ENCODE measurements at regions not wholly inside any gene's neighbourhood (a gene's known extent, or its start where the extent isn't known, plus 50 kb on each side); places are given as distances from the start of the nearest gene placed in this dataset.
A peak's percentile ranks its signal among the peaks of the same experiment; 100 is the strongest.
"Not testable (repeated sequence)": the region's sequence is repeated elsewhere in the genome, so short reads cannot be mapped to it uniquely, and the experiment has no call there.

DNA sequence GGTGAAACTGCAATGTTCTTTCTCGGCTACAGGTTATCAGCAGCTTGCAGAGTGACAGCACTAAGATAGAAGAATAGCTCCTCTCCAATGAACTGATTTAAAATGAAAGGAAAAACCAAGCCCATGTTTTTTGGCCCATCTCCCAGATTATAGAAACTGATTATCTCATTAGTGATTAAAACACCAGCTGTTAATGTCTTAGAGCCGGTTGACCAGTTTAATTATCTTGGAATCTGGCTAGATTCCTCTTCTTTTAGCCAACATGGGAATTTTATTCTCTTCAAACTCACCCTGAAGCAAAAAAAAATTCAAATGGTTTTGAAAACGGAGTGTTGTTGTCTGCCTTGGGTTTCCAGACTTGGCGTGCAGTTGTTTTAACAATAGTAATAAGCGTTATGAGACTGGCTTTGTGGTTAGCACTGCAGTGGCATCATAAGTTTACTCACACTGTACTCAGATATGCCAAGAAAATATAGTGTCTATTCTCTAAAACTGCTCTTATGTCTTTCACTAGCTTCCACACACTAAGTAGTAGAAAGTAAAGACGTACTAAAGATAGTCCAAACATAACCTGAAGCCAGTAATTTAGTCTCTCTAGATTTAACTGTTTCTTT, 665.3 kb downstream of the STK39 start:
- DNase-seq = peak in 1 of 2 donors; percentile 36

DNA sequence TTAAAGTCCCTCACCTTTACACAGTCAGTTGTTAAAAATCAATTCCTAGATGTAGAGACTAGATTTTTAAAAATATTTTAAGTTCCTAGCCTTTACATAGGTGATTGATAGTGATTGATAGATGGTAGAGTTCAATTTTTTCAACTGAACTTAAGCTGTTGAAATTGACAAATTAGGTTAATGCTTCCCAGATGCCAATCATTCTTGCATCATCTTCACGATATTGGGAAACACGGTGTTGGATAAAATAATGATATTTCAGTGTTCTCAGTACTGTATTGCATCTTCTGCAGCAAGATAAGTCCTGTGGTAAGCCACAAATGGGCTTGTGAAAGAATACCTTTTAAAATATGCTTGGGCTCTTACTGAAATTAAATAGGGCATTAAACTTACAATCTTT, 667.6 kb downstream of the STK39 start:
- DNase-seq = no peak

DNA sequence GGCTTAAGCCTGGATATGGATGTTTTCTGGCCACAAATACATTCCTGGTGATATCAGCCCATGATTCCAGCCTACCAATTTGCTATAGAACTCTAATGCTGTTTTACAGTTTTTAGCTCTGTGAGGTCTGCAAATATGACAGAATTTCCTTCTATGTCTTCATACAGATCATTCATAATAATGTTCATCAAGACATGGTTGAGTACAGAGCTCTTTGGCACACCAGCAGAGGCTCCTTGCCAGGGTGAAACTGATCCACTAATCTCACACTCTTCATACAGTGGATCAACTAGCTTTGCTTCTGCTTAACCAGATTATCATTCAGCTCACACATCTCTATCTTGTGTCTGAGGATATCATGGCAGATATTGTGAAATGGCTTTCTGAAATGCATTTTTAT, 672.1 kb downstream of the STK39 start:
- peak; percentile 79 to 83 for DNase-seq

DNA sequence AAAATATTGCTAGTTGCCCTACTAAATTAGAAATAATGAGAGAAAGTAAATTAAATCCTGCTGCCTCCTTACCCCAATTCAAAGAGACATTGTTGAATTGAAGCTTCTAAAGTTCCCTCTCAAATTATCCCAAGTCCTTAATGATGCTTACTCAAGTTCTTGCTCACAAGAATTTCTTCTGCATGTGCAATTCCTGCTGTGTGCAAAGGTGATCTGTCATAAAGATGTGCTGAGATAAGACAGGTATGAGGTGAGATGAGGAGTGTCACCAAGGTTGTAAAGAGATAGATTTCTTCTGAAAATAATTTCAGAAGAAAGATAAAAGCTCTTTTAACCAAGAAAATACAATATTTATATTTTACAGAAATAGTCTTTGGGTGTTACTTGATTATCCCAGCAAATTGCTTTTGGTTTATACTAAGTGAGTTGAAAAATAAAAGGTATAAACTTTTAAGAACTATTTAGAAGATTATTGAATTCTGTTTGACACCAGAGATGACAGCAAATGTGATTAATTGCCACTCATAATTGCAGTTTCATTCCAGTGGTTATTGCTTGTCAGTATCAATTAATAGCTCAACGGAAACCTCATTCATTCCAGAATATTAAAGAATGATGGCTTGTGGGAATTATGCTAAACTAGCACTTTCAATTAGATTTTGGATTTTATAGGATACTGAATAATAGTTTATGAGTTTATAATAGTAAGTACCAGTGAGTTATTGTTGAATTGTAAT, 674.3 kb downstream of the STK39 start:
- no peak for DNase-seq

DNA sequence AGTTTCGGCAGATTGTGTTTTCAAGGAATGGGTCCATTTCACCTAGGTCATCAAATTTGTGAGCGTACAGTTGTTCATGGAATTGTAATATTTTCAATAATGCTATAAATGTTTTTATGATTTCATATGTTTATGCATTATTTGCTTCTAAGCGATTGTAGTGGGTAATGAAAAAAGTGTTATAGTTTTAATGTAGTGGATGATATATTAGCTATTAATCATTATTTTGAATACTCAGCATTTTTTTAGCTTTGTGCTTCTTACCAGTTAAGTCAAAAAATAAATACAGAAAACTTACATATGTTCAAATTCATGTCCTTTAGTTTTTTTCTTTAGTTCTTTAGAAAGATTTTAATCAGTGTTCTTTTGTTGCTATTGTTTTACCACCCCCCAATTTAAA, 677.0 kb downstream of the STK39 start:
- DNase-seq = no peak

DNA sequence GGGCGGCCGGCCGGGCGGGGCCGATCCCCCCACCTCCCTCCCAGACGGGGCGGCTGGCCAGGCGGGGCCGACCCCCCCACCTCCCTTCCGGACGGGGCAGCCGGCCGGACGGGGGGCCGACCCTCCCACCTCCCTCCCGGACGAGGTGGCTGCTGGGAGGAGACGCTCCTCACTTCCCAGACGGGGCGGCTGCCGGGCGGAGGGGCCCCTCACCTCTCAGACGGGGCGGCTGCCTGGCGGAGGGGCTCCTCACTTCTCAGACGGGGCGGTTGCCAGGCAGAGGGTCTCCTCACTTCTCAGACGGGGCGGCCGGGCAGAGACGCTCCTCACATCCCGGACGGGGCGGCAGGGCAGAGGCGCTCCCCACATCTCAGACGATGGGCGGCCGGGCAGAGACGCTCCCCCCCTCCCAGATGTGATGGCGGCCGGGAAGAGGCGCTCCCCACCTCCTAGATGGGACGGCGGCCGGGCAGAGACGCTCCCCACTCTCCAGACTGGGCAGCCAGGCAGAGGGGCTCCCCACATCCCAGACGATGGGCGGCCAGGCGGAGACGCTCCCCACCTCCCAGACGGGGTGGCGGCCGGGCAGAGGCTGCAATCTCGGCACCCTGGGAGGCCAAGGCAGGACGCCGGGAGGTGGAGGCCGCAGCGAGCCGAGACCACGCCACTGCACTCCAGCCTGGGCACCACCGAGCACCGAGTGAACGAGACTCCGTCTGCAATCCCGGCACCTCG, 675.8 kb downstream of the XIRP2 start:
- not testable (repeated sequence) for DNase-seq

DNA sequence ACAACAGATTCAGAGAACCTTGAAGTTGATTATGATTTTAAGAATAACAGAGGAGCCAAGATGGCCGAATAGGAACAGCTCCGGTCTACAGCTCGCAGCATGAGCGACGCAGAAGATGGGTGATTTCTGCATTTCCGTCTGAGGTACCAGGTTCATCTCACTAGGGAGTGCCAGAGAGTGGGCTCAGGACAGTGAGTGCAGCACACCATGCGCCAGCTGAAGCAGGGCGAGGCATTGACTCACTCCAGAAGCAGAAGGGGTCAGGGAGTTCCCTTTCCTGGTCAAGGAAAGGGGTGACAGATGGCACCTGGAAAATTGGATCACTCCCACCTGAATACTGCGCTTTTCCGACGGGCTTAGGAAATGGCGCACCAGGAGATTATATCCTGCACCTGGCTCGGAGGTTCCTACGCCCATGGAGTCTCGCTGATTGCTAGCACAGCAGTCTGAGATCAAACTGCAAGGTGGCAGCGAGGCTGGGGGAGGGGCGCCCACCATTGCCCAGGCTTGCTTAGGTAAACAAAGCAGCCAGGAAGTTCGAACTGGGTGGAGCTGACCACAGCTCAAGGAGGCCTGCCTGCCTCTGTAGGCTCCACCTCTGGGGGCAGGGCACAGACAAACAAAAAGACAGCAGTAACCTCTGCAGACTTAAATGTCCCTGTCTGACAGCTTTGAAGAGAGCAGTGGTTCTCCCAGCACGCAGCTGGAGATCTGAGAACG, 670.2 kb downstream of the XIRP2 start:
- DNase-seq = not testable (repeated sequence)

DNA sequence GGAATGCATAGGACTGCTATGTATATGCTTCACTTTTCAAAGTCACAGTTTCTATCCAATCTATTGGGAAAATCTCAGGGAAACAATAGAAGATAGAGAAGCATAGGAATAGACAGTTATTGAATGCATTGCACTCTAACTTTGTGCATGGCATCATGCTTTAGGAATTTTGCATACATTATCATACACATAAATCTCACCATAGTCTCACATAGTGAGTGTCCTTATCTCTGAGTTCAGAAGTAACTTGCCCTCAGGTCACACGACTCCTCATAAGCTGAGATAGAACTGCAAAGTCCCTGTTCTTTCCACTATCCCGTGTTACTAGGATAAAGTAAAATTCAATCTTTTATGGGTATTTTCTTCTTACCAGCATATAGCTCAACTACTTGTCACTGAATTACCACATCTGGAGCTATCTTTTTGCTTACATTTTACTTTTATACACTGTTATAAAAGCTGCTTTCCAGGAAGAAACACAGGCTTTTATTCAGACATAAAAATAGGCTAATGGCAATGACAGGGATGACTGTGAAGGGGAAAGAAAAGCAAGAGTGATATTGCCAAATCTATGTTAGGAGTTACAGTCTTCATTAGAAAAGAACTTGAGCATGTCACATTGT, 666.9 kb downstream of the XIRP2 start:
- DNase-seq = no peak

DNA sequence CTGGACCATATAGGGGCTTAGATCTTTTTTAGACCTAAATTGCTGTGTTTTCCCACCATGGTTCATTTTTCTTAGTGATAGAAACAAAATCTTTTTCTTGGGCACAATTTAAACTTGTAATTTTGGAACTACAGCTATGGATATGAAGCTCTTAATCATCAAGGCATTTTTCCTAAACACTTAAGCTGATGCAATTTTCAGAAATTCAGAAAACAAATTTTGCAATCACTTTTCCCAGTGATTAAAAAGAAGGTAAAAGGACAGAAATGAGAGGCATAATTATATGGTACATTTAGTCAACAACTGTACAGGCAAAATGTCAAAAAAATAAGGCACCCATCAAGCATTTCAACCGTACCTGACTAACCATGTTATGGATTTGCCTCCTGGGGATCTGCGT, 665.4 kb downstream of the XIRP2 start:
- DNase-seq = no peak

DNA sequence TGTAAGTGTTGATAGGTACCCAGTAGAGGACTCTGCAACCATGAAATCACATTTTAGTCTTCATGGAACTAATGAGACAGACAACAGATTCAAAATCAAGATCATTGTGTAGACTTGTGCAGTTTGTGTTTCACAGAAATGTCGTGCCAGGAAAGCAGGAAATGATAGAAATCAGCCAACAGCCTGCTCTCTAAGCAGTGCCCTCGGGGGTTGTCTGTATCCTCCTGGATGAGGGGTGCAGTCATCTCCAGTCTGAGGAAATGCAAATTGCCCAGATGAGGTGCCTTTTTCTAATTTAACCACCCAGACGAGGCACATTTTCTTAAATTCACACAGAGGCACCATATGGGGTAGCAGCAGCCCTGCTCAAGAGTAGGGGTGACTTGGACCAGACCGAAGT, 663.1 kb downstream of the XIRP2 start:
- DNase-seq = no peak

DNA sequence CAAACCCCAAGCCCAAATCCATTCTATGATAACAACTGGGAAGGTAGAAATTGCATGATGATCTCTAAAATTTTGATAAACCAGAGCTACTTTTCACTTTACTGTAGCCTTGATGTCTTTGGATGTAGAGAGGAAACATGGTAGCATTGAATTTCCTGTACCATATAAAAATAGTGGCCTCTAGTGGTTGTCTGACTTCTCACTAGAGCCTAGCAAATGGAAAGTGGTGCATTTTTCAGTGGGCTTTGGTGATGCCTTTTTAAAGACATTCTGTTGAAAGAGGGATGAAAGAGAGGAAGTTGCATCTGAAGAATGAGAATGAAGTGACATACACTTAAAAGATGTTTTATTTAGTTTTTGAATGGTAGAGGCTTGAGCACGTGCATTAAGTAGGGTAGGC, 662.2 kb downstream of the XIRP2 start:
- DNase-seq = no peak

DNA sequence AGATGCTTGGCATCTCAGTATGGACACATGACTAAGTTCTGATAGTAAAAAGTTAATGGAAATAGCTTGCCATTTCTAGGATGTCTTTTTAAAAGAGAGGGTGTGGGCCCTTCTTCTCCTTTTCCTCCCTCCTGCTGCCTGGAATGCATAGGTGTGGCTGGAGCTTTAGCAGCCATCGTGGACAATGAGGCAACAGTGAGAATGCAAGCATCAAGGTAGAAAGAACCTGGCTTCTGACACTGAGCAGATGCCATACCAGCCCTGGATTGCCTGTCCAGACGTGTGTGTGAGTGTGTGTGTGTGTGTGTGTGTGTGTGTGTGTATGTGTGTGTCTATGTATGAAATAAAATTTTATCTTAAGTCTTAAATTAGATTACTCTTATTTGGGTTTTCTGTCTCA, 660.1 kb downstream of the XIRP2 start:
- DNase-seq = no peak

DNA sequence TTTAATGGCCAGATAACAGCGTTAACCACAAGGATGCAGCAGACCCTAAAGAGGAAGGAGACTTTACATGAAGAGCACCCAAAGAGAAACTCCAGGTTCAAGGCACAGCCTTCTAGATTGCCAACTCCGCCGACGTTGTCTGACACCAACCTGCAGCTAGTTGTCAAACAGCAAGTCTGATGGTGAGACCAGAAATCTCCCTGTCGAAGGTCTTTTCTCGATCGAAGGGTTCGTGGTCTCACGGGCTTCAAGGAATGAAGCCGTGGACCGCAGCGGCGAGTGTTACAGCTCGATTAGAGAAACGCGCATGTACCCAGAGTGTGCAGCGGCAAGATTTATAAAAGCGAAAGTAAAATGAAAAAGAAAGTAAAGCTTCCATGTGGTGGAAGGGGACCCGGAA, 656.3 kb downstream of the XIRP2 start:
- no peak for DNase-seq

DNA sequence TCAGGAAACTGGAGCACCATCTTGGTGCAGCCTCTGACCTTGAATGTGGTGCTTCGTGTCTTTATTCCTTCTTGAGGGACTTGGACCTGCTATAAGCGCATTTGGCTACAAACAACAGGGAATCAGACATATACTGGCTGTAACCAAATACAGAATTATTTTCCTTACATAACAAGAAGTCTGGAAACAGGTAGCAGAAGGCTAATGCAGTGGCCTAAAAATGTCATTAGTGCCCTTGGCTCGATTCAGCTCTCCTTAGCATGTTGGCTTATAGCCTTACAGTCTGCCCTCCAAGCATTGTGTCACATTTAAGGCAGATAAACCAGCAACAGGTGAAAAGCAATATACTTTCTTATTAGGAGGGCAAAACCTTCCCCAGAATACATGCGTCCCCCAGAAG, 655.4 kb downstream of the XIRP2 start:
- DNase-seq = no peak

DNA sequence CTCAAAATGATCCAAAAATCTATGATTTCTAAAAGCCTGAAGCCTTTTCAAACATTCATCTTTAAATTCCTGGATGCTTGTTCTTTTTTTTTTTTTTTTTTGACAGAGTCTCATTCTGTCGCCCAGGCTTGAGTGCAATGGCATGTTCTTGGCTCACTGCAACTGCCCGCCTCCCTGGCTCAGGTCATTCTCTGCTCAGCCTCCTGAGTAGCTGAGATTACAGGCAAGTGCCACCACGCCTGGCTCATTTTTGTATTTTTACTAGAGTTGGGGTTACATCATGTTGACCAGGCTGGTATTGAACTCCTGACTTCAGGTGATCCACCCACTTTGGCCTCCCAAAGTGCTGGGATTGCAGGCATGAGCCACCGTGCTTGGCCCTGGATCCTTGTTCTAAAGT, 649.5 kb downstream of the XIRP2 start:
- DNase-seq = no peak

DNA sequence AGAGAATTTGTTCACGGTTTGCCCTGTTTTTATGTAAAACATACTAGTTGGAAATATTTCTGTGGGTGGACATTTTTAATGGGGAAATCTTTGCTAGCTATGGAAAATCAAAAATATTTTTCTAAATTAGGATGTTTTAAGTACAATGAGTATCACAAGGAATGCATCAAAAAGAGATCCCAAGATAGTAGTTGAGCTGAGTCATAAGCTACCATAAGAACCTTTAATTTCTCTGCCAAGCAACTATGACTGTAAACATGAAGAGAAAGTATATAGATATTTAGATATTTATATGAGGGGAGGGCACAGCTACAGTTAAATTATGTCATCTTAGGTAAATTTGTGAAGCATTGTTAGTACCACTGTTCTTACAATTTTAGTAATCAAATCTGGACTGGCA, 646.2 kb downstream of the XIRP2 start:
- no peak for DNase-seq

DNA sequence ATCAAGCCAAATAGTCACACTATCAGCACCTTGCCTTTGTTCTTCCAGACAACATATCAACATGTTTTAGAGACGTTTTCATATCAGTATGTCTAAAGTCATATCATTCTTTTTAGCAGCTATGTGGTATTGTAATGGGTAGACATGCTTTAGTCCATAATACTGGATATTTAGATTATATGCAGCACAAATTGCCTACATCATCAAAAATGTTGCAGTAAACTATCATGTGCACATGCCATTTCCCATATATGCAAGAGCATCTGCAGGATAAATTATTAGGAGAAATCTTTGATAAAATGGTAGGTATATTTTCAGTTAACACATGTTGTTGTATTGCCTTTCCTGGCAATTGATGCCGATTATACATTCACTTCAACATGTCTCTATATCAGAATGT, 636.5 kb downstream of the XIRP2 start:
- DNase-seq = no peak

DNA sequence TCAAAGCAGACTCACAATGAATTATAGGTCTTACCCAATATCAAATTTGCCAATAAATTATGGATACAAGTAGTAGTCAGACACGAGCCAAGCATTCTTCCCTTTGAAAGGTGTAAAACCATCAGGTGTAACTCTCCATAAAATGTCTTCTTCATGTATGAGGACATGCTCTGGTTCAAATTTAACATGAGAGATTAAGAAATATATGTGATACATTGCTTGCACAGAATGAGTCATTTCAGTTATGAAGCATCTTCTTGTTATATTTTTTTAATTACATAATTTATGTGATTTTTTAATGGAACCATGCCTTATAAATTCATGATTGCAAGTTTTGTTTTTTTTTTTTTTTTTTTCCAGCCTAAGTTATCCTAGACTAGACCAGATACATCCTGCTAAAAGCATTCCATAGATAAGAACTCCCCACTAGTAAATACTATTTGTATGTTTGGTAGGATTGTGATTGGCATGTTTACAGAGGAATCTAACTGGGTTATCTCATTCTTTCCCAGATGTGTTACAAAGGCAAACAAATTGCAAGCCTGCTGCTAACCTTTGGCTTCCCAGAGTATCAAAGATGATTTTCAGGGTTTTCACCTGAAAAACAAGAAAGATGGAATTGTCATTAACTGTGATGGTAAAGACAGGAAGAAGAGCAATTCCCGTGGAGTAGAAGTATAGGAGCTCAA, 621.9 kb downstream of the XIRP2 start:
- no peak for DNase-seq

DNA sequence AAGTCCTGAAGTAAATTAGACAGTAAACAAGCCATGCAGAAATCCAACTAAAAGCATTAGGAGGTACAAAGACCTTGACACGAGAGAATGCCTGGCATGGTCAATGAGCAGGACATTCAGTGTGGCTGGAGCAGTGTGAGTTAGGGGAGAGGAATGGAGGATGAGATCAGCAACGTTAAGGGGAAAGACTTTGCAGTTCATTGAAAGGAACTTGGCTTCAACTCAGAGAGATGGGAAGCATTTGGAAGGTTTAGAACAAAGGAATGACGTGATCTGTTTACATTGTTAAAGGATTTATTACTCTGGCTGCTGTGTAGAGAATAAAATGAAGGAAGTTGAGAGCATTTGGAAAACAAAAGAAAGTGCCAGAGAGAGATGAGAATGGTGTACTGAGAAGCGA, 621.3 kb downstream of the XIRP2 start:
- DNase-seq = no peak

DNA sequence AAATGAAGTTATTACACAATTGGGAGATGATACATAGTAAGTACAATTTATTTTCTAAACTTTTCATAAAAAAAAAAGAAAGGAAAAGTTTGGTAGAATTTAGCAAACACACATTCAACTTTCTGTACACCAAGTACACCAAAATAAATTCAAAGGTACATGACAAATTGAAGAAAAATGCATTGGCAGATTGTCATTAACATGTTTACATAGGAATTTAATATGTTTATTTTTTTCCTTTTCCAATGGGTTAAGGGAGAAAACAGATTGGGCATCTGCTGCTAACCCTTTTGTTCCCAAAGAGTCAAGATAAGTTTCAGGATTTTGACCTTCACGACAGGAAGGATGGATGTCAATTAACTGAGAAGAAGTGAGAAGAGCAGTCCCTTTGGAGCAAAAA, 620.4 kb downstream of the XIRP2 start:
- DNase-seq = no peak

DNA sequence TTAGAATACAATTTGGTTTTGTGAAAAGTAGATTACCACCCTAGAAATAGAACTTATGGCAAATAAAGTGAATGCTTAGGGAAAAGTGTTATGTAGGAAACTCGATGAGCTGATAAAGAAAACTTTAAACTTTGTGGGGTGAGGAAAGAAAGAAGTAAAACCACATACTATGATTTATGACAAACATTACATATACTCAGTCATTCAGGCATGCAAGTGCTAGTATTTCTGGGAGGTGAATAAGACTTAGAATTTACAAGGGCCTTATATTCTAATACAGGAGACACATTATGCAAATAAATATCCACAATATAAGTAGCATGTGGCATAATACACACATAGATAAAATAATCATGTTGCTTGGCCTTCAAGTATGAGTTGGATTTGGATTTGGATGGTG, 618.1 kb downstream of the XIRP2 start:
- DNase-seq = no peak

DNA sequence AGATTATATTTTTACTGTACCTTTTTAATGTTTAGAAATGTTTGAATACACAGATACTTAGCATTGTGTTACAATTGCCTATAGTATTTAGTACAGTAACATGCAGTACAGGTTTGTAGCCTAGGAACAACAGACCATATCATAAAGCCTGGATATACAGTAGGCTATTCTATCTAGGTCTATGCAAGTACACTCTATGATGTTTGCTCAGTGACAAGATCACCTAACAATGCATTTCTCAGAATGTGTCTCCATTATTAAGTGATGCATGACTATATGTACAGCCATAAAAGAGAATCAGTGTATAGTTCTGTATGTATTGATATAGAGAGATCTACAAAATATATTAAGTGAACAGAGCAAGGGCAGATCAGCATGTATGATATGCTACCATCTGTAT, 616.4 kb downstream of the XIRP2 start:
- DNase-seq = no peak
